ENCODE measurements at regions not wholly inside any gene's neighbourhood (a gene's known extent, or its start where the extent isn't known, plus 50 kb on each side); places are given as distances from the start of the nearest gene placed in this dataset.

- TF ChIP-seq CTCF (conservative IDR thresholded peaks at IDR 0.05; ENCODE audit: low read depth, low read length) (no peak), EZH2 (IDR thresholded peaks at IDR 0.05; ENCODE audit: low read length, unreplicated experiment) (no peak), EZH2phosphoT487 (IDR thresholded peaks at IDR 0.05; ENCODE audit: borderline replicate concordance, low read length) (no peak)
Measured at GRCh38 chr10:29397221-29397620, 108.4 kb downstream of the LYZL1 start.
